Mucosa of descending colon (tissue), 3 donors: ENCODE measurements at regions not wholly inside any gene's neighbourhood (a gene's known extent, or its start where the extent isn't known, plus 50 kb on each side); places are given as distances from the start of the nearest gene placed in this dataset.

Experiments used
- ATAC-seq: fragments of 200-7000 bp; cut with Tn5 transposase; one replicate; pipeline ENCODE4 v1.9.1; 2020; ENCODE audit warnings: mild to moderate bottlenecking, moderate library complexity
- DNase-seq, 3 donors: peaks; one replicate each; pipeline ENCODE4 v3.0.0-alpha.2; 2020
- H3K36me3 ChIP-seq: fragments of 200-600 bp; one replicate; pipeline ENCODE4 v1.8.0; 2021; ENCODE audit warnings: low read depth, mild to moderate bottlenecking
- H3K4me1 ChIP-seq: fragments of 200-600 bp; one replicate; pipeline ENCODE4 v1.8.0; 2021; ENCODE audit warnings: low read depth, mild to moderate bottlenecking
- H3K4me3 ChIP-seq: fragments of 200-600 bp; one replicate; pipeline ENCODE4 v1.8.0; 2021; ENCODE audit warnings: mild to moderate bottlenecking
- H3K9me3 ChIP-seq: fragments of 200-600 bp; one replicate; pipeline ENCODE4 v1.8.0; 2021; ENCODE audit warnings: mild to moderate bottlenecking
- intact Hi-C, 2 donors: fragments of 100-400 bp; cut with DNase I in 1 of 2; cut with micrococcal nuclease in 1 of 2; formaldehyde crosslinking; loops; one replicate each; pipeline versions ENCODE4 v1.11.0 to v1.11.1; 2022; cut with DNase I, micrococcal nuclease
- TF ChIP-seq, protein P1 (sequence below): fragments of 200-600 bp; IDR thresholded peaks from one replicate; pipeline ENCODE4 v1.8.0; 2022; ENCODE audit warnings: antibody characterized with exemption, mild to moderate bottlenecking
- donor health status: DM: no; HTN: no; CAD: no; lungs with moderate emphysema.
- donor health status: DM: no; HTN: no; CAD: no.
- donor health status: DM: no; HTN: yes; CAD: no.

- no peaks in the 10 kb centered on the region for H3K36me3 ChIP-seq
- no peaks in the 10 kb centered on the region for H3K4me1 ChIP-seq
- no peak for DNase-seq
- ATAC-seq, result no peak
- intact Hi-C loops, result loop anchor here in 1 of 2 donors (10.0 kb wide), 1 partner anchor 861 kb away; no protein-coding TSS in a partner anchor
- H3K9me3 ChIP-seq, result no peaks in the 10 kb centered on the region
- H3K4me3 ChIP-seq, result no peak overlapping the region
- TF ChIP-seq, protein P1, sequence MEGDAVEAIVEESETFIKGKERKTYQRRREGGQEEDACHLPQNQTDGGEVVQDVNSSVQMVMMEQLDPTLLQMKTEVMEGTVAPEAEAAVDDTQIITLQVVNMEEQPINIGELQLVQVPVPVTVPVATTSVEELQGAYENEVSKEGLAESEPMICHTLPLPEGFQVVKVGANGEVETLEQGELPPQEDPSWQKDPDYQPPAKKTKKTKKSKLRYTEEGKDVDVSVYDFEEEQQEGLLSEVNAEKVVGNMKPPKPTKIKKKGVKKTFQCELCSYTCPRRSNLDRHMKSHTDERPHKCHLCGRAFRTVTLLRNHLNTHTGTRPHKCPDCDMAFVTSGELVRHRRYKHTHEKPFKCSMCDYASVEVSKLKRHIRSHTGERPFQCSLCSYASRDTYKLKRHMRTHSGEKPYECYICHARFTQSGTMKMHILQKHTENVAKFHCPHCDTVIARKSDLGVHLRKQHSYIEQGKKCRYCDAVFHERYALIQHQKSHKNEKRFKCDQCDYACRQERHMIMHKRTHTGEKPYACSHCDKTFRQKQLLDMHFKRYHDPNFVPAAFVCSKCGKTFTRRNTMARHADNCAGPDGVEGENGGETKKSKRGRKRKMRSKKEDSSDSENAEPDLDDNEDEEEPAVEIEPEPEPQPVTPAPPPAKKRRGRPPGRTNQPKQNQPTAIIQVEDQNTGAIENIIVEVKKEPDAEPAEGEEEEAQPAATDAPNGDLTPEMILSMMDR, result no peak
Measured at GRCh38 chr3:71964170-71964569, 179.2 kb upstream of the PROK2 start.

DNA sequence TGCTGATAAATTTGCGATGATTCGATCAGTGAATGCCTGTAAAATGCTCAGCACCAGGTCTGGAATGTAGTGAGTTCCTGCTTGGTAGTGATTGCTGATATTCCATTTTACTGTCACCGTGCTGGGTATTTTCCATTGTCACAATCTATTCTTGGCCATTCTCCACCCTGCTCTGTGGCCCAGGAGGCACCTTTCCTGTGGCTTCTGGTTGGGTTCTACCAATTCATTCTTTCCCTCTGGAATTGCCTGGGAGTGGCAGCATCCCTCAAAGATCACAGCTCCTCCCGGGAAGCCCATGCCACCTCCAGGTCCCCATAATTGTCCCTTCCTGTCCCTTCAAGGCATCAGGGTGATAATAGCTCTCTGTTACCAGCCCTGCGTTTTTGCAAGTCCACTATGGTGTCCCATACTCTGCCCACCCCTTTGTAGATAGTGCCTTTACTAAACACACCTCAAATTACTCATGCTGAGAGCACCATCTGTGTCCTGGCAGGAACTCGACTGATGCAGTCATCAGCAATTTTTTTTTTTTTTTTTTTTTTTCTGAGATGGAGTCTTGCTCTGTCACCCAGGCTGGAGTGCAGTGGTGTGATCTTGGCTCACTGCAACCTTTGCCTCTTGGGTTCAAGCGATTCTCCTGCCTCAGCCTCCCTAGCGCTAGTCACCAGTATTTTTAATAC is 177.8 kb upstream of the PROK2 start:
- ATAC-seq (no peak), DNase-seq (no peak)
- H3K4me3 ChIP-seq, result no peak overlapping the region
- TF ChIP-seq, protein P1, result no peak
- H3K9me3 ChIP-seq, result no peaks in the 10 kb centered on the region
- no peaks in the 10 kb centered on the region for H3K36me3 ChIP-seq
- H3K4me1 ChIP-seq, result no peaks in the 10 kb centered on the region
- intact Hi-C loops, result loop anchor here in 1 of 2 donors (10.0 kb wide), 1 partner anchor 862 kb away; no protein-coding TSS in a partner anchor

- intact Hi-C loops, result loop anchor here in 1 of 2 donors (10.0 kb wide), 1 partner anchor 863 kb away; no protein-coding TSS in a partner anchor
- no peak for ATAC-seq
- Histone ChIP-seq H3K9me3 (no peaks in the 10 kb centered on the region), H3K36me3 (no peaks in the 10 kb centered on the region), H3K4me1 (no peaks in the 10 kb centered on the region), H3K4me3 (no peak overlapping the region)
- TF ChIP-seq, protein P1, result no peak
- no peak for DNase-seq
Measured at GRCh38 chr3:71961891-71962290, 176.9 kb upstream of the PROK2 start.

- TF ChIP-seq, protein P1, result no peak
- intact Hi-C loops, result loop anchor here in 1 of 2 donors (10.0 kb wide), 1 partner anchor 863 kb away; no protein-coding TSS in a partner anchor
Measured at GRCh38 chr3:71961378-71961777, 176.4 kb upstream of the PROK2 start.

DNA sequence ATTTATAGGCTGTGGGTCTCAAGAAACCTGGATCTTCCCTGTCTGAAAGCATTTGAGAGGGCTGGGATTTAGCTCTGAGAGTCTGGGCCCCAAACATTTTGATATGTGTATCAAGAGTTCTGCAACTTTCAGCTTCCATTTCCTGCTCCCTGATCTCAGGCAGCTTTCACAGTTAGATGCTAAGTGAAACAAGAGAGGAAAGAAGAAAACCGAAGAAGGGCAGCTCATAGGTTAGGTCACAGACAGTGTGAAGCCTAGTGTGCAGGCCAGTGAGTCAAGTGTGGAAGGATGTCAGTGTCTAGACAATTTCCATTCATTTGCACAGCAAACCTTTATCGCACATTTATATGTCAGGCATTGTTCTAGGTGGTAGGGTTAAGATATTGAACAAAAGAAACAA is 173.6 kb upstream of the PROK2 start:
- Histone ChIP-seq H3K36me3 (no peaks in the 10 kb centered on the region), H3K9me3 (no peaks in the 10 kb centered on the region), H3K4me3 (no peak overlapping the region), H3K4me1 (peaks cover 2% of the 10 kb centered on the region)
- DNase-seq (no peak), ATAC-seq (no peak)
- intact Hi-C loops, result loop anchor here in 1 of 2 donors (10.0 kb wide), 1 partner anchor 306 kb away; no protein-coding TSS in a partner anchor
- TF ChIP-seq, protein P1, result no peak

More at GRCh38 chr3:71961378-71961777, 176.4 kb upstream of the PROK2 start:
- Histone ChIP-seq H3K9me3 (no peaks in the 10 kb centered on the region), H3K4me3 (no peak overlapping the region), H3K36me3 (no peaks in the 10 kb centered on the region), H3K4me1 (no peaks in the 10 kb centered on the region)
- no peak for ATAC-seq
- DNase-seq, result no peak
